Testis (tissue), 2 donors: ENCODE measurements at regions not wholly inside any gene's neighbourhood (a gene's known extent, or its start where the extent isn't known, plus 50 kb on each side); places are given as distances from the start of the nearest gene placed in this dataset.

Source experiments
- DNase-seq: peaks from one replicate; pipeline ENCODE4 v3.0.0-alpha.2; 2019
- H3K27ac ChIP-seq, 2 donors: fragments of 200-600 bp; sonication (generic); one replicate each; pipeline ENCODE4 v1.5.1; 2019
- H3K27me3 ChIP-seq: fragments of 200-600 bp; sonication (generic); one replicate; pipeline ENCODE4 v1.5.1; 2019
- H3K36me3 ChIP-seq: fragments of 200-600 bp; sonication (generic); one replicate; pipeline ENCODE4 v1.5.1; 2017; ENCODE audit warnings: low read depth; ENCODE audit errors: missing control alignments
- H3K4me1 ChIP-seq: fragments of 200-600 bp; sonication (generic); one replicate; pipeline ENCODE4 v1.5.1; 2019
- H3K4me3 ChIP-seq, 2 donors: fragments of 200-600 bp; sonication (generic); one replicate each; pipeline ENCODE4 v1.5.1; 2017 to 2019
- H3K9me3 ChIP-seq: fragments of 200-600 bp; sonication (generic); one replicate; pipeline ENCODE4 v1.5.1; 2017
- POLR2A ChIP-seq: fragments of 450-650 bp; IDR thresholded peaks from one replicate; pipeline ENCODE4 v1.6.1; 2017; ENCODE audit warnings: antibody characterized with exemption, mild to moderate bottlenecking, moderate library complexity
- WGBS, 2 donors: methylation state at CpG; one replicate each; pipeline ENCODE4 v1.1.5; 2018; 5-methylcytosine and 5-hydroxymethylcytosine counted together
- intact Hi-C: fragments of 100-400 bp; cut with DNase I; formaldehyde crosslinking; loops from one replicate; pipeline ENCODE4 v1.15.1; 2023; ENCODE audit warnings: low total_unique reads
- TF ChIP-seq, protein P1 (sequence below), 3 experiments: fragments of 450-650 bp in 2 of 3; fragments of 200-600 bp in 1 of 3; sonication (generic) in 1 of 3; IDR thresholded peaks; one replicate each; pipeline ENCODE4 v1.5.1; 2016 to 2019; ENCODE audit warnings: antibody characterized with exemption in 3 of 3, mild to moderate bottlenecking in 2 of 3, moderate library complexity in 1 of 3

DNA sequence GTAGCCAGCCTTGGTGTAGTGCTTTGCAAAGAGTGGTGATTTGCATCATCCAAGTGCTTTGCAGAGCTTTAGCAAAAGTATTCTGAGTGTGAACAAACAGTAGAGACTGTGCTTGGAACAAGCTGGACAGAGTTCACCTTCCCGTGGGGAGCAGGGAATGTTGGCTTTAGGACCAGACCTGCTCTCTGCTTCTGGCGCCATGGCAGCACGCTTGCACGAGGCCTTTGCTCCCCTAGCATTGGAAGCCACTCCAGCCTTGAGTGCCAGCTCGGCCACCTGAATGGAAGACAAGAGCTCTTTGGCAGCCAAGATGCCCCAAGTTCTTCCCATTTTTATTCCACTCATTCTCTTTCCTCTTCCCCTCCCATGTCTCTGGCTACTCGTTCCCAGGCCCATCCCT is 250.8 kb upstream of the OSR1 start:
- Histone ChIP-seq H3K4me3 (no peak overlapping the region), H3K27ac (no peak overlapping the region), H3K9me3 (no peaks in the 10 kb centered on the region), H3K27me3 (no peaks in the 10 kb centered on the region), H3K36me3 (no peaks in the 10 kb centered on the region), H3K4me1 (no peaks in the 10 kb centered on the region)
- no peak for TF ChIP-seq POLR2A
- TF ChIP-seq, protein P1, sequence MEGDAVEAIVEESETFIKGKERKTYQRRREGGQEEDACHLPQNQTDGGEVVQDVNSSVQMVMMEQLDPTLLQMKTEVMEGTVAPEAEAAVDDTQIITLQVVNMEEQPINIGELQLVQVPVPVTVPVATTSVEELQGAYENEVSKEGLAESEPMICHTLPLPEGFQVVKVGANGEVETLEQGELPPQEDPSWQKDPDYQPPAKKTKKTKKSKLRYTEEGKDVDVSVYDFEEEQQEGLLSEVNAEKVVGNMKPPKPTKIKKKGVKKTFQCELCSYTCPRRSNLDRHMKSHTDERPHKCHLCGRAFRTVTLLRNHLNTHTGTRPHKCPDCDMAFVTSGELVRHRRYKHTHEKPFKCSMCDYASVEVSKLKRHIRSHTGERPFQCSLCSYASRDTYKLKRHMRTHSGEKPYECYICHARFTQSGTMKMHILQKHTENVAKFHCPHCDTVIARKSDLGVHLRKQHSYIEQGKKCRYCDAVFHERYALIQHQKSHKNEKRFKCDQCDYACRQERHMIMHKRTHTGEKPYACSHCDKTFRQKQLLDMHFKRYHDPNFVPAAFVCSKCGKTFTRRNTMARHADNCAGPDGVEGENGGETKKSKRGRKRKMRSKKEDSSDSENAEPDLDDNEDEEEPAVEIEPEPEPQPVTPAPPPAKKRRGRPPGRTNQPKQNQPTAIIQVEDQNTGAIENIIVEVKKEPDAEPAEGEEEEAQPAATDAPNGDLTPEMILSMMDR (IDR thresholded peaks at IDR 0.05), result no peak
- no peak for DNase-seq
- intact Hi-C loops, result no loop called here
- WGBS, 2 donors, result 50 to 67% methylated on average over 6 of the region's 6 CpGs

DNA sequence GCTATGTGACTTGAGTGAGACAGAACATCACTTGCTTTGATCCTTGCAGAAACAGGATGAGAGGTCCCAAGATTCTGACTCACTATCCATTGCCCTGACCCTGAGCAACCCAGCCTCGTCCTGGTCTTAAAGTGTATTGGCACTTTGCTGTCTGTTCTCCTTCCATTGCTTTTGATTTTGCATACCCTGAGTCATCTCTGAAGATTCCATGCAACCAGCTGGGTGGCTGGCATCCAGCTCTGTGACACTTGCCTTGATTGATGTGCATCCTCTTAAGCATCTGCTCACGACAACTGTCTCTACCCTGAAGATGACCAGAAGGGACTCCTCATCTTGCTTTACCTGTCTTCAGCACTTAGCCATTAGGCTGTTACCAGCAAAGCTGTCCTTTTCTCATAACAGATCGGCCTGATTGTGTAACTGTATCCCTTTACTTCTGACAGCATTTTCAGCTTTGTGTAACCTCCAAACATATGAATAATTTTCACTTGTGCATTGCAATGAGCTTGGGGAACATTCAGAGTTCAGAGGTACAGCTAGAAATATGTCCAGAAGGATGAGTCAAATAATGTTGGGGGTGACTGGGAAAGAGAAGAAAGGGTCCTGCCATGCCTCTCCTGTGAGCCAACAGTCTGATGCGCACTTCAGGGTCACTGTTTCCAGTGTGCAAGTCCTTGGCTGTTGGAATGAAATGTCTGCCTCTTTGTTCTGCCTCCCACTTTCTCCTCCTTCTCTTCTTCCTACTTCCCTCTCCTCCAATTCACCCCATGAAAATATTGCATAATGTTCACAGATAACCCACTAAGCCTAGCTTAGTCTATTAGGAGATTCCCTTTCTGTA is 249.7 kb upstream of the OSR1 start:
- intact Hi-C loops, result no loop called here
- H3K27ac ChIP-seq, result no peak overlapping the region
- TF ChIP-seq POLR2A, result no peak
- TF ChIP-seq, protein P1 (IDR thresholded peaks at IDR 0.05), result no peak
- no peaks in the 10 kb centered on the region for H3K36me3 ChIP-seq
- WGBS, 2 donors, result 60 to 68% methylated on average over 4 of the region's 4 CpGs
- H3K9me3 ChIP-seq, result no peaks in the 10 kb centered on the region
- H3K27me3 ChIP-seq, result no peaks in the 10 kb centered on the region
- no peaks in the 10 kb centered on the region for H3K4me1 ChIP-seq
- no peak overlapping the region for H3K4me3 ChIP-seq
- no peak for DNase-seq

DNA sequence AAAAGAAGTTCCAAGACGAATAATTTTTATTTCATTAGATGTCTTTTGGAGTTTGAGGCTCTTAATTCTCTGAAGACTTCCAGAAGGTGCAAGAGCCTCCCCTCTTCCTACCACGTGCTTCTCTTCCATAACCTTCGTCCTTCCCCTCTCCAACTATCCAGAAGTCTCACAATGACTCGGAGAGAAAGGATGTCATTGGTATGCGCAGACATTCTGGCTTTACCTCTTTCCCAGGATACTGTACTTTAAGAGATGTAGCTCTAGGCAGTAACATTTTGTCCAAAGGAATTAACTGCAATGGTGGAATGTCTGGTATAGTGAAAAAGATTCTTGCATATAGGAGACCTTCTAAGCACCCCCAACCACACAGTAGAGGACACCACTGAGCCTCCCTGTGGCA is 249.0 kb upstream of the OSR1 start:
- 83% methylated on average over 5 of the region's 5 CpGs for WGBS, 2 donors
- no peaks in the 10 kb centered on the region for H3K27me3 ChIP-seq
- H3K4me1 ChIP-seq, result no peaks in the 10 kb centered on the region
- H3K36me3 ChIP-seq, result no peaks in the 10 kb centered on the region
- intact Hi-C loops, result no loop called here
- H3K4me3 ChIP-seq, result no peak overlapping the region
- TF ChIP-seq, protein P1 (IDR thresholded peaks at IDR 0.05), result no peak
- no peak for TF ChIP-seq POLR2A
- no peaks in the 10 kb centered on the region for H3K9me3 ChIP-seq
- H3K27ac ChIP-seq, result no peak overlapping the region
- DNase-seq, result no peak

DNA sequence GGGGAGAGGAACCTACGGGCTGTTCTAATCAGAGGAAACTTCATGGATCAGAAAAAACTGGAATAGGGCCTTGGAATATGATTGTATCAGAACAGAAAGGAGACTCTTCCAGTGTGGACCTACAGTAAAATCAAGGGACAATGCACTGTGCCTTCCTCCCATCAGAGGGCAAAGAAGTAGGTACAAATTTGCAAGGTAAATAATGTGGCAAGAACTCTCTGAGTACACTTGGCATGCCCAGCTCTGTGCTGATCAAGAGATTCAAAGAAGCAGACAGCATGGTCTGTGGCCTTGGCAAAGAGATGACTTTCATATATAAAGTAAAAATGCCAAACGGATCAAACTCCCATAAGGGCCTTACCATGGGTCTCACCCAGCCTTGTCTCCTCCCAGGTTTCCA is 242.6 kb upstream of the OSR1 start:
- DNase-seq, result no peak
- Histone ChIP-seq H3K9me3 (no peaks in the 10 kb centered on the region), H3K27me3 (no peaks in the 10 kb centered on the region), H3K36me3 (no peaks in the 10 kb centered on the region), H3K4me3 (no peak overlapping the region), H3K4me1 (no peaks in the 10 kb centered on the region), H3K27ac (no peak overlapping the region)
- intact Hi-C loops, result no loop called here
- TF ChIP-seq, protein P1 (IDR thresholded peaks at IDR 0.05), result no peak
- TF ChIP-seq POLR2A, result no peak
- WGBS, 2 donors, result 85 to 89% methylated on average over 2 of the region's 2 CpGs

DNA sequence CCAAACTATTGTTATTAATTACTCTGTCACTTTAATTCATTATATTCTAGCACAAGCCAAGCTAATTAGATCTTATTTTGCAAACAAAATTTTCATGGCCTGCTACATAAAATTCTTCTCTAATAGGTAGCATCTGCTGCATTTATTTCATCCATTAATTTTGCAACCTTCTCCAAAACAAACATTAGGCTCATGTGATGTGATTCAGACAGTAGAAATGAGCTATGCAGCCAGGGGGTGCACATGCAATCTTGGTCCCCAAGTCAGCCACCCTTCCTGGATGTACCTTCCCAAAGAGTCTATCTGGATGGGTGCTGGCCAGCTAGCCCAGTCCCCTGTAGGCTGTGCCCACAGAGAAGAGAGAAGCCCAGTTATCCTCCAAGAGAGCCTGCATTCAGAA is 242.1 kb upstream of the OSR1 start:
- Histone ChIP-seq H3K27ac (no peak overlapping the region), H3K4me3 (no peak overlapping the region), H3K36me3 (no peaks in the 10 kb centered on the region), H3K27me3 (no peaks in the 10 kb centered on the region), H3K9me3 (no peaks in the 10 kb centered on the region), H3K4me1 (no peaks in the 10 kb centered on the region)
- no peak for DNase-seq
- TF ChIP-seq, protein P1 (IDR thresholded peaks at IDR 0.05), result no peak
- TF ChIP-seq POLR2A, result no peak
- intact Hi-C loops, result no loop called here
